B cell (primary cell): ENCODE measurements at regions not wholly inside any gene's neighbourhood (a gene's known extent, or its start where the extent isn't known, plus 50 kb on each side); places are given as distances from the start of the nearest gene placed in this dataset.

ENCODE experiments used
- CTCF ChIP-seq: fragments of 200-600 bp; IDR thresholded peaks from one replicate; pipeline ENCODE4 v1.8.0; 2022; ENCODE audit warnings: antibody characterized with exemption, mild to moderate bottlenecking
- EZH2 ChIP-seq: IDR thresholded peaks from 2 replicates; pipeline ENCODE4 v1.6.1; 2012; ENCODE audit warnings: borderline replicate concordance, low read depth, mild to moderate bottlenecking, moderate library complexity, low read length; ENCODE audit not compliant: insufficient read depth, poor library complexity, severe bottlenecking

GRCh38 chr9:80646211-80646610 is 1043.1 kb downstream of the TLE1 start:
- TF ChIP-seq CTCF = no peak
- no peak for TF ChIP-seq EZH2
